HL-60 (cell line): ENCODE measurements at regions not wholly inside any gene's neighbourhood (a gene's known extent, or its start where the extent isn't known, plus 50 kb on each side); places are given as distances from the start of the nearest gene placed in this dataset.

Source experiments
- GABPA ChIP-seq: IDR thresholded peaks from 2 replicates; pipeline ENCODE4 v1.6.1; 2012; ENCODE audit warnings: low read depth
- POLR2AphosphoS5 ChIP-seq: IDR thresholded peaks from 2 replicates; pipeline ENCODE4 v1.6.1; 2012; ENCODE audit warnings: low read depth
- TF ChIP-seq, protein P1 (sequence below): IDR thresholded peaks from one replicate; pipeline ENCODE4 v1.5.1; 2011; ENCODE audit warnings: low read length, control low read depth, inconsistent platforms; ENCODE audit not compliant: insufficient read depth

DNA sequence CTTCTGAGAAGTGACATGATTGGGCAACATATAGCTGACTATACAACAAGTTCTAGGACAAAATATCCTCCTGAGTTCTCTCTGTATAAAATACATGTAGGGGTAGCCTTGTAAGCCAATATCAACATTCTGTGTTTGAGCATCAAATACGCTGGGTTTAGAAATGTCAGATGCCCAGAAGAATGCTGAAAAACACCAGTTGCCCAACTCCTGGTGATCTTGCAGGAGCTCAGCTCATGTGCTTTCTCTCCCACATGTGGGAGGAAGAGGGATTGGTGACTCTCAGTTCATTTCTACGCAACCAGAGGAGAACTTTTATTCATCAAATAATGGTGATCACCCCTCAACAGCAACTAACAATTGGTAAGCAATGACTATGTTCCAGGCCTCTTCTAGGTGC lies 810.9 kb upstream of the ACO1 start:
- TF ChIP-seq, protein P1, sequence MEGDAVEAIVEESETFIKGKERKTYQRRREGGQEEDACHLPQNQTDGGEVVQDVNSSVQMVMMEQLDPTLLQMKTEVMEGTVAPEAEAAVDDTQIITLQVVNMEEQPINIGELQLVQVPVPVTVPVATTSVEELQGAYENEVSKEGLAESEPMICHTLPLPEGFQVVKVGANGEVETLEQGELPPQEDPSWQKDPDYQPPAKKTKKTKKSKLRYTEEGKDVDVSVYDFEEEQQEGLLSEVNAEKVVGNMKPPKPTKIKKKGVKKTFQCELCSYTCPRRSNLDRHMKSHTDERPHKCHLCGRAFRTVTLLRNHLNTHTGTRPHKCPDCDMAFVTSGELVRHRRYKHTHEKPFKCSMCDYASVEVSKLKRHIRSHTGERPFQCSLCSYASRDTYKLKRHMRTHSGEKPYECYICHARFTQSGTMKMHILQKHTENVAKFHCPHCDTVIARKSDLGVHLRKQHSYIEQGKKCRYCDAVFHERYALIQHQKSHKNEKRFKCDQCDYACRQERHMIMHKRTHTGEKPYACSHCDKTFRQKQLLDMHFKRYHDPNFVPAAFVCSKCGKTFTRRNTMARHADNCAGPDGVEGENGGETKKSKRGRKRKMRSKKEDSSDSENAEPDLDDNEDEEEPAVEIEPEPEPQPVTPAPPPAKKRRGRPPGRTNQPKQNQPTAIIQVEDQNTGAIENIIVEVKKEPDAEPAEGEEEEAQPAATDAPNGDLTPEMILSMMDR = no peak
- TF ChIP-seq POLR2AphosphoS5 (no peak), GABPA (no peak)
